Gastrocnemius medialis (tissue), 4 donors: ENCODE measurements at regions not wholly inside any gene's neighbourhood (a gene's known extent, or its start where the extent isn't known, plus 50 kb on each side); places are given as distances from the start of the nearest gene placed in this dataset.
"Not testable (repeated sequence)": the region's sequence is repeated elsewhere in the genome, so short reads cannot be mapped to it uniquely, and the experiment has no call there.

ENCODE experiments used
- ATAC-seq, 2 donors: fragments of 150-250 bp; one replicate each; pipeline ENCODE4 v1.9.1; 2016
- DNase-seq, 2 donors: peaks; one replicate each; pipeline ENCODE4 v3.0.0-alpha.2; 2019
- H3K27ac ChIP-seq, 4 donors: fragments of 200-600 bp; sonication (generic); 1 replicate in 1 of 4; 2 replicates in 3 of 4; pipeline ENCODE4 v1.5.1; 2016 to 2018; ENCODE audit warnings: mild to moderate bottlenecking in 2 of 4, moderate library complexity in 1 of 4
- H3K27me3 ChIP-seq, 3 donors: fragments of 200-600 bp; sonication (generic) in 2 of 3; 1 replicate in 1 of 3; 2 replicates in 2 of 3; pipeline versions ENCODE4 v1.5.1 to v1.6.0; 2016 to 2019; ENCODE audit warnings: mild to moderate bottlenecking in 1 of 3, moderate library complexity in 1 of 3
- H3K36me3 ChIP-seq, 2 donors: fragments of 200-600 bp; sonication (generic) in 1 of 2; one replicate each; pipeline ENCODE4 v1.5.1; 2017 to 2018
- H3K4me1 ChIP-seq, 2 donors: fragments of 200-600 bp; sonication (generic) in 1 of 2; one replicate each; pipeline ENCODE4 v1.5.1; 2016 to 2017; ENCODE audit warnings: mild to moderate bottlenecking in 2 of 2
- H3K4me3 ChIP-seq, 4 donors: fragments of 200-600 bp; sonication (generic) in 3 of 4; 1 replicate in 1 of 4; 2 replicates in 3 of 4; pipeline ENCODE4 v1.5.1; 2016 to 2019; ENCODE audit warnings: mild to moderate bottlenecking in 2 of 4
- H3K9me3 ChIP-seq, 3 donors: fragments of 200-600 bp; sonication (generic) in 2 of 3; 1 replicate in 1 of 3; 2 replicates in 2 of 3; pipeline ENCODE4 v1.5.1; 2016 to 2019
- CTCF ChIP-seq, 5 experiments: fragments of 450-650 bp in 3 of 5; fragments of 200-600 bp in 2 of 5; sonication (generic) in 2 of 5; IDR thresholded peaks in 4 of 5; conservative IDR thresholded peaks in 1 of 5; 1 replicate in 4 of 5; 2 replicates in 1 of 5; pipeline ENCODE4 v1.5.1; 2016 to 2019; ENCODE audit warnings: antibody characterized with exemption in 5 of 5, mild to moderate bottlenecking in 3 of 5, moderate library complexity in 3 of 5
- POLR2A ChIP-seq, 2 donors: fragments of 450-650 bp; IDR thresholded peaks; one replicate each; pipeline ENCODE4 v1.6.1; 2017; ENCODE audit warnings: antibody characterized with exemption in 2 of 2, mild to moderate bottlenecking in 2 of 2, moderate library complexity in 2 of 2
- in situ Hi-C, 4 donors: fragments of 200-750 bp; cut with MboI; loops; one replicate each; pipeline versions ENCODE4 v1.15.0 to v1.8.0; 2017; ENCODE audit warnings: low sequenced_read_pairs in 4 of 4
- intact Hi-C: fragments of 100-400 bp; cut with DNase I; formaldehyde crosslinking; loops from one replicate; pipeline ENCODE4 v1.15.1; 2023; ENCODE audit warnings: low total_unique reads

- no peak overlapping the region for H3K4me3 ChIP-seq
- intact Hi-C loops (no loop called here), in situ Hi-C loops (no loop called here)
- H3K27ac ChIP-seq: no peak overlapping the region
- H3K27me3 ChIP-seq: no peaks in the 10 kb centered on the region
- H3K4me1 ChIP-seq: no peaks in the 10 kb centered on the region
- H3K36me3 ChIP-seq: no peaks in the 10 kb centered on the region
- no peak for DNase-seq
- H3K9me3 ChIP-seq: no peaks in the 10 kb centered on the region
- TF ChIP-seq POLR2A (IDR thresholded peaks at IDR 0.05): no peak
- TF ChIP-seq CTCF (IDR thresholded peaks at IDR 0.05 in 4 of 5, conservative IDR thresholded peaks at IDR 0.05 in 1 of 5): no peak
- no peak for ATAC-seq
Measured at GRCh38 chr4:117014236-117014635, 71.1 kb downstream of the TRAM1L1 start.

- in situ Hi-C loops (no loop called here), intact Hi-C loops (no loop called here)
- Histone ChIP-seq H3K4me1 (no peaks in the 10 kb centered on the region), H3K36me3 (no peaks in the 10 kb centered on the region), H3K9me3 (no peaks in the 10 kb centered on the region), H3K27ac (no peak overlapping the region), H3K27me3 (no peaks in the 10 kb centered on the region), H3K4me3 (no peak overlapping the region)
- DNase-seq: no peak
- TF ChIP-seq CTCF (IDR thresholded peaks at IDR 0.05 in 4 of 5, conservative IDR thresholded peaks at IDR 0.05 in 1 of 5): no peak
- no peak for TF ChIP-seq POLR2A (IDR thresholded peaks at IDR 0.05)
- no peak for ATAC-seq
Measured at GRCh38 chr4:117010671-117011070, 74.7 kb downstream of the TRAM1L1 start.

- Histone ChIP-seq H3K27me3 (no peaks in the 10 kb centered on the region), H3K27ac (no peak overlapping the region), H3K36me3 (no peaks in the 10 kb centered on the region), H3K4me3 (no peak overlapping the region), H3K4me1 (no peaks in the 10 kb centered on the region), H3K9me3 (no peaks in the 10 kb centered on the region)
- ATAC-seq (no peak), DNase-seq (no peak)
- in situ Hi-C loops (no loop called here), intact Hi-C loops (no loop called here)
- TF ChIP-seq CTCF (IDR thresholded peaks at IDR 0.05 in 4 of 5, conservative IDR thresholded peaks at IDR 0.05 in 1 of 5) (no peak), POLR2A (IDR thresholded peaks at IDR 0.05) (no peak)
Measured at GRCh38 chr4:117001077-117001476, 84.3 kb downstream of the TRAM1L1 start.

GRCh38 chr4:116982656-116983055 is 102.7 kb downstream of the TRAM1L1 start:
- Histone ChIP-seq H3K9me3 (no peaks in the 10 kb centered on the region), H3K4me3 (no peak overlapping the region), H3K27ac (no peak overlapping the region), H3K4me1 (no peaks in the 10 kb centered on the region), H3K27me3 (no peaks in the 10 kb centered on the region), H3K36me3 (no peaks in the 10 kb centered on the region)
- DNase-seq (no peak), ATAC-seq (no peak)
- TF ChIP-seq POLR2A (IDR thresholded peaks at IDR 0.05) (no peak), CTCF (IDR thresholded peaks at IDR 0.05 in 4 of 5, conservative IDR thresholded peaks at IDR 0.05 in 1 of 5) (no peak)
- in situ Hi-C loops (no loop called here), intact Hi-C loops (no loop called here)

GRCh38 chr4:116980436-116980835 is 104.9 kb downstream of the TRAM1L1 start:
- H3K27ac ChIP-seq, intact Hi-C loops, H3K4me1 ChIP-seq, H3K9me3 ChIP-seq, H3K36me3 ChIP-seq, ATAC-seq, H3K4me3 ChIP-seq, DNase-seq, in situ Hi-C loops, H3K27me3 ChIP-seq: not testable (repeated sequence)
